ENCODE measurements at regions not wholly inside any gene's neighbourhood (a gene's known extent, or its start where the extent isn't known, plus 50 kb on each side); places are given as distances from the start of the nearest gene placed in this dataset.
A peak's percentile ranks its signal among the peaks of the same experiment; 100 is the strongest.

DNA sequence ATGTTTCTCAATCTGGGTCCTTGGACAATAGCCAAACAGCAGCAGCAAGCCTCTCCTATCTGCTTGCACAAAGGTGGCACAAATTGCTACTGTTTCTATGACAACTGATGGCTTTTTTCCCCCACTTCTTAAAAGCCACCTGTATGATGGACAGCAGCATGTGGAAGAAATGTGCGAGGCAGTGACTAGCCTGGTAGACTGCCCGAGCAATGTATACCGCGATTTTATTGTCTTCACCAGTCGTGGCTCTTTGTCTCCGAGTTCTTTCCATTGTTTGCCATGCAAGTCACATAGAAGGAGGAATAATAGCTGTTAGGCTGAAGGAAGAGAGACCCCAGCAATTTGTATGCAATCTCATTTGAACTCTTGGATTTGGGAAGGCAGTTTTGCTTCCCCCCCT, 79.4 kb downstream of the S1PR1 start:
- Histone ChIP-seq H3K27me3 (ENCODE audit: control insufficient read depth, low read length) (peaks cover 19% of the 10 kb centered on the region), H3K9me3 (ENCODE audit: control insufficient read depth, insufficient read depth, low read length) (no peaks in the 10 kb centered on the region), H3F3A (ENCODE audit: control insufficient read depth, insufficient read depth) (no peaks in the 10 kb centered on the region), H3K4me3 (ENCODE audit: low read length) (no peak overlapping the region), H3K4me2 (ENCODE audit: low read length) (no peak overlapping the region), H3K79me2 (ENCODE audit: control insufficient read depth, low read length) (no peaks in the 10 kb centered on the region), H4K20me1 (ENCODE audit: control insufficient read depth, insufficient read depth, low read depth, low read length) (no peaks in the 10 kb centered on the region), H3K9me2 (replicated peaks; ENCODE audit: control insufficient read depth, low read length) (no peaks in the 10 kb centered on the region), H3K36me3 (ENCODE audit: control insufficient read depth, low read length) (no peaks in the 10 kb centered on the region), H3K27ac (ENCODE audit: low read depth, low read length) (no peak overlapping the region), H3K4me1 (ENCODE audit: control insufficient read depth, low read length) (no peaks in the 10 kb centered on the region)
- no peak for TF ChIP-seq EZH2phosphoT487 (IDR thresholded peaks at IDR 0.05; ENCODE audit: borderline replicate concordance, low read length)
- TF ChIP-seq, protein P1, sequence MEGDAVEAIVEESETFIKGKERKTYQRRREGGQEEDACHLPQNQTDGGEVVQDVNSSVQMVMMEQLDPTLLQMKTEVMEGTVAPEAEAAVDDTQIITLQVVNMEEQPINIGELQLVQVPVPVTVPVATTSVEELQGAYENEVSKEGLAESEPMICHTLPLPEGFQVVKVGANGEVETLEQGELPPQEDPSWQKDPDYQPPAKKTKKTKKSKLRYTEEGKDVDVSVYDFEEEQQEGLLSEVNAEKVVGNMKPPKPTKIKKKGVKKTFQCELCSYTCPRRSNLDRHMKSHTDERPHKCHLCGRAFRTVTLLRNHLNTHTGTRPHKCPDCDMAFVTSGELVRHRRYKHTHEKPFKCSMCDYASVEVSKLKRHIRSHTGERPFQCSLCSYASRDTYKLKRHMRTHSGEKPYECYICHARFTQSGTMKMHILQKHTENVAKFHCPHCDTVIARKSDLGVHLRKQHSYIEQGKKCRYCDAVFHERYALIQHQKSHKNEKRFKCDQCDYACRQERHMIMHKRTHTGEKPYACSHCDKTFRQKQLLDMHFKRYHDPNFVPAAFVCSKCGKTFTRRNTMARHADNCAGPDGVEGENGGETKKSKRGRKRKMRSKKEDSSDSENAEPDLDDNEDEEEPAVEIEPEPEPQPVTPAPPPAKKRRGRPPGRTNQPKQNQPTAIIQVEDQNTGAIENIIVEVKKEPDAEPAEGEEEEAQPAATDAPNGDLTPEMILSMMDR (IDR thresholded peaks at IDR 0.05; ENCODE audit: low read depth, low read length, poor library complexity, severe bottlenecking), result no peak

- no peaks in the 10 kb centered on the region for H3K9me2 ChIP-seq (replicated peaks; ENCODE audit: control insufficient read depth, low read length)
- no peaks in the 10 kb centered on the region for H3K79me2 ChIP-seq (ENCODE audit: control insufficient read depth, low read length)
- no peaks in the 10 kb centered on the region for H3K36me3 ChIP-seq (ENCODE audit: control insufficient read depth, low read length)
- TF ChIP-seq, protein P1 (IDR thresholded peaks at IDR 0.05; ENCODE audit: low read depth, low read length, poor library complexity, severe bottlenecking), result no peak
- TF ChIP-seq EZH2phosphoT487 (IDR thresholded peaks at IDR 0.05; ENCODE audit: borderline replicate concordance, low read length), result no peak
- no peaks in the 10 kb centered on the region for H4K20me1 ChIP-seq (ENCODE audit: control insufficient read depth, insufficient read depth, low read depth, low read length)
- no peaks in the 10 kb centered on the region for H3F3A ChIP-seq (ENCODE audit: control insufficient read depth, insufficient read depth)
- H3K27me3 ChIP-seq (ENCODE audit: control insufficient read depth, low read length), result peaks cover 18% of the 10 kb centered on the region
- no peak overlapping the region for H3K4me2 ChIP-seq (ENCODE audit: low read length)
- H3K4me3 ChIP-seq (ENCODE audit: low read length), result no peak overlapping the region
- no peak overlapping the region for H3K27ac ChIP-seq (ENCODE audit: low read depth, low read length)
- H3K4me1 ChIP-seq (ENCODE audit: control insufficient read depth, low read length), result no peaks in the 10 kb centered on the region
- no peaks in the 10 kb centered on the region for H3K9me3 ChIP-seq (ENCODE audit: control insufficient read depth, insufficient read depth, low read length)
Observed at GRCh38 chr1:101316799-101317198, 80.0 kb downstream of the S1PR1 start.

DNA sequence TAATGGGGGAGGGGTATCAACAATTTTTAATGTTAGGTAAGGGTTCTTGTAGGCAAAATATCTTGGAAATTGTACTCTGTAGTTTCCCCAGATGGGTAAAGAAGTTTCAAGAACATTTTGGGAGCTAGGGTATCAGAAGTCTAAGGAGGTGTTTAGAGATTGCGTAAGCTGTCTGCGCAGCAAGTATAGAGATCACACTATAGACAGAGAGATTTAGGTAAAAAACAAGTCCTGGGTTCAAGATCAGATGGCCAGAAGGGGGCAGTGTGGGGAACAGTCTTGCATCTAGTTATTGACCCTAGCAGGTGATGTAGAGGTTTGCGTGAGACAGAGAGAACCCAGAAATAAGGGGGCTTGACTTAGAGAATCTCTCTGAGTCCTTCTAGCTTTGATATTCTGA, 80.8 kb downstream of the S1PR1 start:
- Histone ChIP-seq H3K27me3 (ENCODE audit: control insufficient read depth, low read length) (peaks cover 21% of the 10 kb centered on the region), H3K4me2 (ENCODE audit: low read length) (no peak overlapping the region), H3K9me2 (replicated peaks; ENCODE audit: control insufficient read depth, low read length) (no peaks in the 10 kb centered on the region), H3K4me1 (ENCODE audit: control insufficient read depth, low read length) (no peaks in the 10 kb centered on the region), H3K79me2 (ENCODE audit: control insufficient read depth, low read length) (no peaks in the 10 kb centered on the region), H3K4me3 (ENCODE audit: low read length) (no peak overlapping the region), H3K9me3 (ENCODE audit: control insufficient read depth, insufficient read depth, low read length) (no peaks in the 10 kb centered on the region), H3K36me3 (ENCODE audit: control insufficient read depth, low read length) (no peaks in the 10 kb centered on the region), H4K20me1 (ENCODE audit: control insufficient read depth, insufficient read depth, low read depth, low read length) (no peaks in the 10 kb centered on the region), H3F3A (ENCODE audit: control insufficient read depth, insufficient read depth) (no peaks in the 10 kb centered on the region), H3K27ac (ENCODE audit: low read depth, low read length) (no peak overlapping the region)
- TF ChIP-seq EZH2phosphoT487 (IDR thresholded peaks at IDR 0.05; ENCODE audit: borderline replicate concordance, low read length), result no peak
- TF ChIP-seq, protein P1 (IDR thresholded peaks at IDR 0.05; ENCODE audit: low read depth, low read length, poor library complexity, severe bottlenecking), result peak; percentile 27

GRCh38 chr1:101323535-101323934, 86.7 kb downstream of the S1PR1 start:
- Histone ChIP-seq H3F3A (ENCODE audit: control insufficient read depth, insufficient read depth) (no peaks in the 10 kb centered on the region), H3K4me1 (ENCODE audit: control insufficient read depth, low read length) (no peaks in the 10 kb centered on the region), H3K79me2 (ENCODE audit: control insufficient read depth, low read length) (no peaks in the 10 kb centered on the region), H3K27ac (ENCODE audit: low read depth, low read length) (no peak overlapping the region), H3K27me3 (ENCODE audit: control insufficient read depth, low read length) (peaks cover 6% of the 10 kb centered on the region; the same call in 1 of the 2 replicates), H4K20me1 (ENCODE audit: control insufficient read depth, insufficient read depth, low read depth, low read length) (no peaks in the 10 kb centered on the region), H3K36me3 (ENCODE audit: control insufficient read depth, low read length) (no peaks in the 10 kb centered on the region), H3K4me2 (ENCODE audit: low read length) (no peak overlapping the region), H3K9me2 (replicated peaks; ENCODE audit: control insufficient read depth, low read length) (no peaks in the 10 kb centered on the region), H3K4me3 (ENCODE audit: low read length) (no peak overlapping the region), H3K9me3 (ENCODE audit: control insufficient read depth, insufficient read depth, low read length) (no peaks in the 10 kb centered on the region)
- TF ChIP-seq, protein P1 (IDR thresholded peaks at IDR 0.05; ENCODE audit: low read depth, low read length, poor library complexity, severe bottlenecking), result no peak
- TF ChIP-seq EZH2phosphoT487 (IDR thresholded peaks at IDR 0.05; ENCODE audit: borderline replicate concordance, low read length), result no peak

Measured in DOHH2 (cell line).